ENCODE measurements at regions not wholly inside any gene's neighbourhood (a gene's known extent, or its start where the extent isn't known, plus 50 kb on each side); places are given as distances from the start of the nearest gene placed in this dataset.
"Not testable (repeated sequence)": the region's sequence is repeated elsewhere in the genome, so short reads cannot be mapped to it uniquely, and the experiment has no call there.

GRCh38 chr2:215740071-215740470 is 273.3 kb downstream of the MREG start:
- DNase-seq = no peak

DNA sequence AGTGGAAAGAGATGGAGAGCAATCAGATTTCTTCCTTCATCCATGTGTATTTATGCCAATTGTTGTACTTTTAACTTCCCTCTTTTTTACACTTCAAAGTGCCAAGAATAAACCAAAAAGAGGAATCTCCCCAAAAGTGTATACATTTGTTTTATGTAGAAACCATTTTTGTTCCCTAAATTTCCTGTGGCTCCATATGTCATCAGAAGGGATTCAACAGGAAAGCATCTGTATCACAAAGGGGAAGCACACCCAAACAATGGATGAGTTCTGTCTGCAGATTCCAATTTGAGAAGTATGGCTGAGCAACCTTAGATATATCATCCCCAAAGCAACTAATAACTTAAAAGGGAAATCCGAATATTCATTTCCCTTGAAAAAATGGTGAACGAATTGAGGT is 275.0 kb downstream of the MREG start:
- no peak for DNase-seq

- no peak for DNase-seq
Measured at GRCh38 chr2:215737477-215737876, 275.9 kb downstream of the MREG start.

- no peak for DNase-seq
Measured at GRCh38 chr2:215736653-215737290, 276.6 kb downstream of the MREG start.

DNA sequence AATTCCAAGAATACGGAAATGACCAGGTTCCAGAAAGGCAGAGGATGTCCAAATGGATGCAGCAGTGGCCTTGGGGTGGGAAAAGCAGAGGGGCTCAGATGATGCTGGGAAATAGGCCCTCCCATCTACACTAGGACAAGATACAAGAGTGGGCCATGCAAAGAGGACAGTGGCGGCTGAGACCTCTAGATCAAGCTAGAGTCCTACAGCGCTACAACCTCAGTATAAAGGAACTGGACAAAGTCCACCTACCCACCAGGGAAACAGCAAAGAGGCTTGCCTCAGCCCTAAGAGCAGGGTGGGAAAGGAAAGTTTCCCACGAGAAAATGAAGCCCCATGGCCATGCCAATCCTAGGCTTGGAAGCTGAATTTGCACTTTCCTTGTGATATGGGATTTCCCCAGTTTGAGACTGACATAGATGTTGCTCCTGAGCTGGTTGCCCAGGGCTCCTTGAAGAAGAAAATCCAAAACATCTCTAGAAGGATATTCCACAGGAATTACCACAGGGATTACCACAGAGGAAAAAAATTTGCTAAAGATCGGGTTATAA is 282.2 kb downstream of the MREG start:
- no peak for DNase-seq

GRCh38 chr2:215729985-215730620 is 283.2 kb downstream of the MREG start:
- no peak for DNase-seq

DNA sequence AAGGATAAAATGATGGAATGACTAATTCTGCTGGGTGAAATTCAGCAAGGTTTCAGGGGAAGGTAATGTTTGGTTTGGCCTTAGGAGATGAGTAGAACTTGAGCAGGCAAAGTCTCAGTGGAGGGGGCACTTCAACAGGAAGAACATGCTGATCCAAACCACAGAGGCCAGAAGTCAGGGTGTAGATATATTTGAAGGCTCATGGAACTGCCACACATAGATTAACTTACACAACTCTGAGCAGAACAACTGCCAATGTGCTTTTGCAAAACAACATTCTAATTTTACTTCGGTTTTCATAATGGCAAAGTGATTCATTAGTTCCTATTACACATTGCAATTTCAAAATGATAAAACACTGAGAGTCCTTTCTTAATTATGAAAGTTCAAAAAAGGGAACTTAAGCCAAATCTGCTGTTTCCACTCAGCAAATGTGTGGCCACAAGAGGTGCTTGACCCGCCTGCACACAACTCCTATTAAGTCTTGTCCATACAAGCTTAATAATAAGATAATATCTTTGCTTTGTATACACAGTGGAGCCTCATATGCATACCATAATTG is 284.8 kb downstream of the MREG start:
- DNase-seq = peak; percentile 5

DNA sequence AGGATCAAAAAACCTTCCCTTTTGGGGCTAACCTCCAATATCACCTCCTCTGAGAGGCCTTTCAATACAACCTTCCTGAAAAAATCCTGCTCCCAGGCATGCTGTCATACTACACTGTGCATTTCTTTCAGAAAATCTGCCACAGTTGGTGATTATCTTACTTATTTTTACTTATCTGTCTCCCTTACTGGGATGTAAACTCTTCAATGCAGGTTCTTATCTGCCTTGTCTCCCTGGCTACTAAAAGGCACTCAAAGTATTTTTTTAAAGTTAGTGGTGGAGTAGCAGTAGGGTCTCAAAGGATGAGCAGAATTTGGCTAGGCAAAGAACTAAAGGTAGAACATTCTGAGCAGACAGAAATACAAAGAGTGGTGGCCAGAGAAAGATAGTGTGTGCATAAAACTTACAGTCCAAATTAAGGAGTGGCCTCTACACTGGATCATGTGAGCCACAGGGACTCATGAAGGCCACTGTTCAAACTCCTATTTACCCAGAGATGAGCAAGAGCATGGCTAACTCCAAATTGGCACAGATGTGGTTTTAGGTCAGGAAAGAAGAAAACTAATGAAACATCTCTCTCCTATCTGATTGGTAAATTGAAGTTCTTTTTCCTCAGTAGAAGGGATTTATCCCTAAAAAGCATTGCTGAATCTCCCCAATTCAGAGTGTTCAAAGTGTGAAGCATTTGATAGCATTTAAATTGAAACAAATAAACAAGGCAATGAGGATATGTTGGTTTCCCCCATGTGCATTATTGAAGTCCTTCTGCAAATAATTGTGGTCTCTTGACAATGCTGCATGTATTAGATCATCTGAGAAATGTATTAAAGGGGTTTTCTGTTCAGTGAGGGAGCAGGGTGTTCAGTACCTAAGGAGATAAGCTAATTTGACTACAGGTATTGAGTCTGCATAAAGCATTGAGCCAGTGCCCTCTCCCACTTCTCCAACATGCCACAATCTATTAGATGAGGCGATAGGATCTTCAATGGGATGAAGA is 285.5 kb downstream of the MREG start:
- no peak for DNase-seq

GRCh38 chr2:215726070-215726469 is 287.3 kb downstream of the MREG start:
- DNase-seq = no peak

GRCh38 chr2:215724146-215724545 is 288.3 kb upstream of the FN1 start:
- no peak for DNase-seq

DNA sequence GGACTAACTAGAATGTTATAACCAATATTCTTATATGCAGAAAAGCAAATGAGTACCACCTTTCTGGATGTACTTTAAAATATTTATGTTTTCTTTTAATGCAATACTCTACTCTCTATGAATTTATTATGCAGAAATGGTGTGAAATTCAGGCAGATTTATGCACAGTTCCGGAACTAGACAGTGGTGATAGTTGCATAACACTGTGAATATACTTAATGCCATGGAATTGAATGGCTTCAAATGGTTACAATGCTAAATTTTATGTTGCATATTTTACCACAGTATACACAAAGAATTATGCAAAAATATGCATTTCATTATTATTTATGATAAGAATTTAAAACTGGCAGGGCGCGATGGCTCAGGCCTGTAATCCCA is 287.8 kb upstream of the FN1 start:
- DNase-seq = no peak

- no peak for DNase-seq
Measured at GRCh38 chr2:215722986-215723630, 287.2 kb upstream of the FN1 start.

- no peak for DNase-seq
Measured at GRCh38 chr2:215722125-215722524, 286.3 kb upstream of the FN1 start.

GRCh38 chr2:215721515-215721914 is 285.6 kb upstream of the FN1 start:
- DNase-seq = not testable (repeated sequence)

DNA sequence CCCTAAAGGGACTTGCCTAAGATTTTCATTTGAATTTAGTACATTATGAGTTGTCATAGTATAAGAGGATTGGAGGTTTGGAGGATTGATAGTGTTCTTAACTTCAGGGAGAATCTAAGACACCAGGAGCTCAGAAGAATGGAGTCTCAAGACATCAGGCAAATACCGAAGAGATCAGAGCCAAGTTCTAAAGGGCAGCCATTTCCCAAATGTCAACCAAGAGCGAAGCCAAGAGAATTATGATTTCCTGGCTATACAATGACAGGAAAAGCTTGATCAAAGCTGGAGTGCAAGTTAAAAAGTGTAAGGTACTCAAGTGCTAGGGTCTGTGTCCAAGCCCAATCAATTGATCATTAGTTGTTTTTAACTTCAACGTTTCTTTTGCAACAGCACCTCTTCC is 283.0 kb upstream of the FN1 start:
- DNase-seq = no peak

DNA sequence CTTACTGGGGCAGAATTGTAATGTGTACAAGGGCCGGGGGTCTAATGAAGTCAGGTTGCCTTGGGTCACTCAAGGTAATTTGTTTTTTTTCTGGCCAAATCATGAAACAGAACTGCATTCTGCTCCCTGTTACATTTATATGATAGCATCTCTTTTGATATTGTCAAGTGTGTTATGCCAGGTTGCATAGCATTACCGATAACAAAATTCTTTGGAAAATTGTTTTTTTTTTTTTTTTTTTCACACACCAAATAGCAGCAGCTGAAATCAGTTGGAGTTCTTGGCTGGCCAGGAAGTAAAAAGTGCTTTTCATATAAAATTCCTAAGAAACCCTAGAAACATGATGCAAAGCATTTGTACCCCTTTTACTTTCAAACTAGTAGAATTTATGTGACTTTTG is 282.6 kb upstream of the FN1 start:
- DNase-seq = no peak

DNA sequence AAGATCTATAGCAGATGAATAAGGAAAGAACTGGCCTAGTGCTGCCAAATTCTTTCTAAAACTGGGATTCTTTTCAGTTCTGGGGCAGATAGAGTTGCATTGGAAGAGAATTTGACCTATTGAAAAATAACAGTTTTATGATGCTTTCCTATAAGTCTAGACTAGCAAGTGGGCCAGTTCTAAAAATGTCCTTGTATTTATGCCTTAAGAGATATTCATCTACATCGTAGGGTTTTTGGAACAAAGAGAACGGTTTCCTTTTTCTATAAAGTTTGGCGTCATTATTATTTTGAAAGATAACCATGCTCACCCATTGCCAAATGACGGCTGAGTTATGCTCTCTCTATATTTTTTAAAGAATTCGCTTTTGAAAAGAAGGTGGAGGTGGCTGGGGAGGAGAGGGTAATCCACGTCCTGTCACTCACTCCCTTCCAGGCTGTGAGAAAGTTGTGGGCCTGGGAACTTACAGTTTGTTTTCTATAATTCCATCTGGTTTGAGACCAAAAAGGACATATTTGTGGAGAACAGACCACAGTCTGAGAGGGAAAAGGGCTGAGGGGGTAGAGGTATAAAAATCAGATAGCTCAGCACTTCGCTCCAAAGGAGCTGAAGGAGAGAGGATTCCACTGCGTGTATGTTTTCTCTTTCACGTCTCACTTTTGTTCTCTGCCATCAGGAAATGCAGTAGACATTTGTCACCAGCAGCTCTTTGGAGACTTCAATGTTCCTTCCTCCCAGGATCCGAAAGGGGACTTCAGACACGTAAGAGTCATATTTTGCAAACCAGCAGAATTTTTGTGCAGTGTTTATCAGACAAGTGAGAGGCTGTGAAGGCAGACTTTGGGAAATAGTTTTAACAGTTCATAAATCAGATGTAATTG is 281.9 kb upstream of the FN1 start:
- DNase-seq = no peak

- no peak for DNase-seq
Measured at GRCh38 chr2:215716956-215717355, 281.1 kb upstream of the FN1 start.

DNA sequence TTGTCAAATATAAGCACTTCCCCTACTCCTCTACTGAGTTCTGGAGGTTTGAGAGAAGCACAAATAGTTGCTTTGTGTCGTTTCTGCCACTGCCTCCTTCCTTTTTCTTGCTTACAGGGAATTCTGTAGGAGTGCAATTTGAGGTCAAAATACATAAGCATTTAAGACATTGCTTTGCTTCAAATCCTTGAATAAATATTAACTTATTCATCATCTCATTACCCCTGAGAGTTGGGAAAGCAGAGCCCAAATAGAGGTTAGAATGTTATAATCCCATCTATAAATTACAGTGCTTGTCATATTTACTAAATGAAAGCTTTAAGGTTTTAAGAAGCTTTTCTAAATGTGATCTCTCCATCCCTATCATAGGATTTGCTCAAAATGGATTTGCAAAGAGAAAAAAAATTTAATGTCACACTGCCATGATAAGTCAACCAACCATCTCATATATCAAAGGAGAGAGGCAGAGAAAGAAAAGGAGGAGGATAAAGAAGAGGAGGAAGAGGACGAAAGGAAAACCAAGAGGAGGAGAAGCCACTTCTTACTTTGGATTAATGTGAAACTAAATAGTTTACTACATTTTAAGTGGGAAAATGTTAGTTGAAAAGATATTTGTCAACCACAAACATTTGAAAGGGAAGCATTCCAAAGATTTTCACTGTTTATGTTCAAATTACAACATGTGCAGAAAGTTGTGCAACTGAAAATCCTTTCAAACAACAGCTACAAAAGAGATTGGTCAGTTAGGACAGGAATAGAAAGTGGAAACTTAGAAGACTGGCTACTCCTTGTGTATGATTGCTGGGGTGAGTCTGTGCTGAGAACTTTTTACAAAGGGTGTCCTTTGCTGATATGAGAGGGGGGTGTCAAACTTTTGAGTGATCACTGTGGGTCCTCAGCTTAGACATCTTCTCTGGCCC is 277.3 kb upstream of the FN1 start:
- no peak for DNase-seq

GRCh38 chr2:215712219-215712868 is 276.5 kb upstream of the FN1 start:
- DNase-seq = no peak
